ENCODE measurements at regions not wholly inside any gene's neighbourhood (a gene's known extent, or its start where the extent isn't known, plus 50 kb on each side); places are given as distances from the start of the nearest gene placed in this dataset.
A peak's percentile ranks its signal among the peaks of the same experiment; 100 is the strongest.
"Not testable (repeated sequence)": the region's sequence is repeated elsewhere in the genome, so short reads cannot be mapped to it uniquely, and the experiment has no call there.

DNA sequence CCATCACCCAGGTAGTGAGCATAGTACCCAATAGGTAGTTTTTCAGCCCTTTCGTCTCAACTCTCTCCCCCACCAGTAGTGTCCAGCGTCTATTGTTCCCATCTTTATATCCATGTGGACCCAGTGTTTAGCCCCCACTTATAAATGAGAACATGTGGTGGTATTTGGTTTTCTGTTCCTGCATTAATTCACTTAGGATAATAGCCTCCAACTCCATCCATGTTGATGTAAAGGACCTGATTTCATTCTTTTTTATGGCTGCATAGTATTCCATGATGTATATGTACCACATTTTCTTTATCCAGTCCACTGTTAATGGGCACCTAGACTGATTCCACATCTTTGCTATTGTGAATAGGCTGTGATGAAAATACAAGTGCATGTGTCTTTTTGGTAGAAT, 51.3 kb downstream of the NACA2 start:
- H3K4me3 ChIP-seq (ENCODE audit: low read depth, low read length) = not testable (repeated sequence)

DNA sequence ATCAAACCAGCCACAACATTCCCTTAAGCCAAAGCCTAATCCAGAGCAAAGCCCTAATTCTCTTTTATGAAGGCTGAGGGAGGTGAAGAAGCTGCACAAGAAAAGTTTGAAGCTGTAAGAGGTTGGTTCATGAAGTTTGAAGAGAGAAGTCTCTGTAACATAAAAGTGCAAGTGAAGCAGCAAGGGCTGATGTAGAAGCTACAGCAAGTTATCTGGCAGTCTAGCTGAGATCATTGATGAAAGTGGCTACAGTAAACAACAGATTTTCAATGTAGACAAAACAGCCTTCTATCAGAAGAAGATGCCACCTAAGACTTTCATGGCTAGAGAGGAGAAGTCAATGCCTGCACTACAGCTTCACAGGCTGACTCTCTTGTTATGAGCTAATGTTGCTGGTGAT, 52.5 kb downstream of the NACA2 start:
- TF ChIP-seq, protein P1, sequence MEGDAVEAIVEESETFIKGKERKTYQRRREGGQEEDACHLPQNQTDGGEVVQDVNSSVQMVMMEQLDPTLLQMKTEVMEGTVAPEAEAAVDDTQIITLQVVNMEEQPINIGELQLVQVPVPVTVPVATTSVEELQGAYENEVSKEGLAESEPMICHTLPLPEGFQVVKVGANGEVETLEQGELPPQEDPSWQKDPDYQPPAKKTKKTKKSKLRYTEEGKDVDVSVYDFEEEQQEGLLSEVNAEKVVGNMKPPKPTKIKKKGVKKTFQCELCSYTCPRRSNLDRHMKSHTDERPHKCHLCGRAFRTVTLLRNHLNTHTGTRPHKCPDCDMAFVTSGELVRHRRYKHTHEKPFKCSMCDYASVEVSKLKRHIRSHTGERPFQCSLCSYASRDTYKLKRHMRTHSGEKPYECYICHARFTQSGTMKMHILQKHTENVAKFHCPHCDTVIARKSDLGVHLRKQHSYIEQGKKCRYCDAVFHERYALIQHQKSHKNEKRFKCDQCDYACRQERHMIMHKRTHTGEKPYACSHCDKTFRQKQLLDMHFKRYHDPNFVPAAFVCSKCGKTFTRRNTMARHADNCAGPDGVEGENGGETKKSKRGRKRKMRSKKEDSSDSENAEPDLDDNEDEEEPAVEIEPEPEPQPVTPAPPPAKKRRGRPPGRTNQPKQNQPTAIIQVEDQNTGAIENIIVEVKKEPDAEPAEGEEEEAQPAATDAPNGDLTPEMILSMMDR (IDR thresholded peaks at IDR 0.05; ENCODE audit: low read depth, low read length) = no peak
- no peak overlapping the region for H3K4me3 ChIP-seq (ENCODE audit: low read depth, low read length)

DNA sequence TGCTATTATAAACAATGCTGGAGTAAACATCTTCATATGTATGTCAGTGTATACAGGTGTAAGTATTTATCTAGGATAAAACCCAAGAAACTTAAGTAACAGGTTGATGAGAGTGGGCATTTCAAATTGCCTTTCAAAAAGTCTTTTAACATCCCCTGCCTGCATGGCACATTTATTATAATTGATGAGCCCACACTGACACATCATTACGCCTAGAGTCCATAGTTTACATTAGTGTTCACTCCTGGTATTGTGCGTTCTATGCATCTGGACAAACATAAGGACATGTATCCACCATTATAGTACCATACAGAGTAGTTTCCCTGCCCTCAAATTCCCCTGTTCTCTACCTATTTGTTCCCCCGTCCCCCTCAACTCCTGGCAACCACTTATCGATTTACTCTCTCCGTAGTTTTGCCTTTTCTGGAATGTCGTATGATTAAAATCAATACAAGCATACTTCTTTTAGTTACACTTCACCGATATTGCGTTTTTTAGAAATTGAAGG, 53.7 kb downstream of the NACA2 start:
- no peak overlapping the region for H3K4me3 ChIP-seq (ENCODE audit: low read depth, low read length)
- TF ChIP-seq, protein P1 (IDR thresholded peaks at IDR 0.05; ENCODE audit: low read depth, low read length) = no peak

DNA sequence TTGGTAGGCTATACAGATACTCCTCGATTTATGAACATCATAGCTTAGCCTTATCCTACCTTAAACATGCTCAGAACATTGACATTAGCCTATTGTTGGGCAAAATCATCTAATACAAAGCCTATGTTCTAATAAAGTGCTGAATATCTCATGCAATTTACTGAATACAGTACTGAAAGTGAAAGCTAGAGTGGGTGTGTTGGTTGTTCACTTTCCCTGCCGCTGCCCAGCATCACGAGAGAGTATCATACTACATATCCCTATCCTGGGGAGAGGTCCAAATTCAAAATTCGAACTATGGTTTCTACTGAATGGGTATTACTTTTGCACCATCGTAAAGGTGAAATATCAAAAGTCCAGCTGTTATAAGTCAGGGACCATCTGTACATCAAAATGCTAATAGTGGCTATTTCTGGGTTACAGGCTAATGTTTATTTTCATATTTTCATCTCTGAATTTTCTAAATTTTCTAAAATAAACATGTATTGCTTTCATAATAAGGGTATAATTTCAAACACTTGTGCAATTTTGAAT, 54.5 kb downstream of the NACA2 start:
- peak overlapping the region; percentile 50 for H3K4me3 ChIP-seq (ENCODE audit: low read depth, low read length)
- TF ChIP-seq, protein P1 (IDR thresholded peaks at IDR 0.05; ENCODE audit: low read depth, low read length) = no peak

Measured in WI38 (cell line).